ENCODE measurements at regions not wholly inside any gene's neighbourhood (a gene's known extent, or its start where the extent isn't known, plus 50 kb on each side); places are given as distances from the start of the nearest gene placed in this dataset.

- TF ChIP-seq CTCF (IDR thresholded peaks at IDR 0.05; ENCODE audit: control extremely low read depth in 1 of 3, insufficient read depth in 1 of 3, low read depth in 1 of 3, low read length in 3 of 3): no peak
- TF ChIP-seq SUZ12 (IDR thresholded peaks at IDR 0.05; ENCODE audit: low read length): no peak
- TF ChIP-seq YY1 (IDR thresholded peaks at IDR 0.05; ENCODE audit: low read depth, low read length): no peak
- TF ChIP-seq MAX (IDR thresholded peaks at IDR 0.05): no peak
- TF ChIP-seq EZH2 (IDR thresholded peaks at IDR 0.05; ENCODE audit: low read depth, low read length, severe bottlenecking): no peak
- no peak for TF ChIP-seq CREB1 (IDR thresholded peaks at IDR 0.05)
- no peak for TF ChIP-seq RAD21 (IDR thresholded peaks at IDR 0.05 in 1 of 2, conservative IDR thresholded peaks at IDR 0.05 in 1 of 2; ENCODE audit: low read depth in 2 of 2, low read length in 2 of 2)
- TF ChIP-seq JUND (IDR thresholded peaks at IDR 0.05; ENCODE audit: low read length): no peak
- TF ChIP-seq POLR2A (IDR thresholded peaks at IDR 0.05; ENCODE audit: control extremely low read depth in 1 of 2, low read depth in 2 of 2, low read length in 2 of 2): no peak
- TF ChIP-seq POLR2AphosphoS5 (IDR thresholded peaks at IDR 0.05; ENCODE audit: low read depth, low read length): no peak
- TF ChIP-seq MAFK (IDR thresholded peaks at IDR 0.05; ENCODE audit: low read depth, low read length): no peak
- no peak for TF ChIP-seq GTF2F1 (IDR thresholded peaks at IDR 0.05; ENCODE audit: borderline replicate concordance, low read depth, low read length)
These were observed 70.9 kb upstream of the RGMA start for GRCh38 chr15:93159930-93160329.

Measured in H1 (cell line).